ENCODE measurements at regions not wholly inside any gene's neighbourhood (a gene's known extent, or its start where the extent isn't known, plus 50 kb on each side); places are given as distances from the start of the nearest gene placed in this dataset.

DNA sequence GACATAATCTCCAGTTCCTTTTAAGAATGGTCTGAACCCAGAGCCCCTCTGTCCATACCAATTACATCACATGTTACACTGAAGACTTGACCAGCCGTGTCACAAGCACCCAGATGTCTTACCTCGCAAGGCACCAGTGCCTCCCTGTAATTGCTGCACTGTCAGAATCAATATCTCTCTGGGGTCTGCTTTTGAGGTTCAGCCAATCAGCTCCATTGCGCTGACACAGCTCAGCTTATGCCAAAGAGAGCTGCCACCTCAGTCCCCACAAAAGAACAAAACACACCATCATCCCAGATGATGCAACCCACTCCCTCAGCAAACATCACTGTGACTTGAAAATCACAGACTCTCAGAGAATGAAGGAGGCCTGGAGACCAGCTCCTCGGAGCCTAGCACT, 82.5 kb upstream of the SORBS2 start:
- FAIRE-seq (no peak), DNase-seq (ENCODE audit: low read depth in 1 of 2, low spot score in 2 of 2) (no peak)
- no peak overlapping the region for H4K8ac ChIP-seq (ENCODE audit: extremely low read depth, insufficient read depth, low read length)
- no peak overlapping the region for H3K56ac ChIP-seq (replicated peaks; ENCODE audit: insufficient read length, low read depth, low read length)
- no peaks in the 10 kb centered on the region for H3K23me2 ChIP-seq (ENCODE audit: low read depth, low read length)
- TF ChIP-seq CBX8 (IDR thresholded peaks at IDR 0.05; ENCODE audit: borderline replicate concordance, low read depth, low read length) (no peak), POLR2AphosphoS5 (IDR thresholded peaks at IDR 0.05; ENCODE audit: low read depth, low read length) (no peak), ZNF274 (IDR thresholded peaks at IDR 0.05; ENCODE audit: borderline replicate concordance, extremely low read depth, low read length) (no peak), TBP (IDR thresholded peaks at IDR 0.05; ENCODE audit: low read depth, low read length) (no peak), NANOG (IDR thresholded peaks at IDR 0.05; ENCODE audit: insufficient read depth, low read depth, low read length, poor library complexity, severe bottlenecking) (no peak), BACH1 (IDR thresholded peaks at IDR 0.05; ENCODE audit: low read length) (no peak), ASH2L (IDR thresholded peaks at IDR 0.05; ENCODE audit: low read length) (no peak), HDAC6 (IDR thresholded peaks at IDR 0.05; ENCODE audit: low read depth, low read length) (no peak)
- TF ChIP-seq, protein P1, sequence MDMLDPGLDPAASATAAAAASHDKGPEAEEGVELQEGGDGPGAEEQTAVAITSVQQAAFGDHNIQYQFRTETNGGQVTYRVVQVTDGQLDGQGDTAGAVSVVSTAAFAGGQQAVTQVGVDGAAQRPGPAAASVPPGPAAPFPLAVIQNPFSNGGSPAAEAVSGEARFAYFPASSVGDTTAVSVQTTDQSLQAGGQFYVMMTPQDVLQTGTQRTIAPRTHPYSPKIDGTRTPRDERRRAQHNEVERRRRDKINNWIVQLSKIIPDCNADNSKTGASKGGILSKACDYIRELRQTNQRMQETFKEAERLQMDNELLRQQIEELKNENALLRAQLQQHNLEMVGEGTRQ (IDR thresholded peaks at IDR 0.05; ENCODE audit: low read length): no peak
- peak overlapping the region; percentile 18; the same call in 1 of the 2 replicates for H2BK12ac ChIP-seq (ENCODE audit: low read depth, low read length)
- H3K79me1 ChIP-seq (ENCODE audit: low read depth, low read length): no peaks in the 10 kb centered on the region
- H2BK5ac ChIP-seq (ENCODE audit: low read depth, low read length): no peak overlapping the region; the same call in 1 of the 2 replicates
- no peak overlapping the region for H3K23ac ChIP-seq (ENCODE audit: insufficient read length)
- 0 out of 2 replicates have a peak overlapping the region, but pooled peaks have one; percentile 43 for H2BK20ac ChIP-seq (ENCODE audit: low read length)
- ChIA-PET POLR2A (ENCODE audit: partially characterized antibody) (no interaction called here), CTCF (ENCODE audit: partially characterized antibody) (no interaction called here)
- no peak overlapping the region for H2AFZ ChIP-seq (ENCODE audit: low read length)
- H2BK120ac ChIP-seq (replicated peaks; ENCODE audit: low read depth, low read length): no peak overlapping the region
- H4K5ac ChIP-seq (ENCODE audit: insufficient read length, low read depth, low read length): no peak overlapping the region
- no peaks in the 10 kb centered on the region for H3K36me3 ChIP-seq (ENCODE audit: control insufficient read depth in 2 of 4, insufficient read depth in 4 of 4, low read length in 3 of 4)
- no peaks in the 10 kb centered on the region for H3K27me3 ChIP-seq (replicated peaks in 1 of 4; ENCODE audit: control insufficient read depth in 3 of 4, extremely low read depth in 1 of 4, insufficient read depth in 3 of 4, low read length in 3 of 4)
- no peak overlapping the region for H2AK5ac ChIP-seq (ENCODE audit: low read depth, low read length)
- H3K4me3 ChIP-seq (ENCODE audit: extremely low read depth in 1 of 4, insufficient read depth in 2 of 4, low read depth in 3 of 4, low read length in 4 of 4): no peak overlapping the region
- no peak overlapping the region for H3K14ac ChIP-seq (ENCODE audit: insufficient read length)
- H2BK15ac ChIP-seq (ENCODE audit: low read length): no peak overlapping the region
- H3K4me2 ChIP-seq (ENCODE audit: insufficient read depth in 1 of 2, low read depth in 2 of 2, low read length in 2 of 2): no peak overlapping the region
- H3K18ac ChIP-seq (ENCODE audit: extremely low read depth, low read length): no peak overlapping the region
- H3K9ac ChIP-seq (replicated peaks in 1 of 4; ENCODE audit: extremely low read depth in 1 of 4, low read depth in 3 of 4, low read length in 3 of 4): no peak overlapping the region
- 88% methylated on average over 4 of the region's 4 CpGs; no CpG with 5 or more reads in 1 of the 2 experiments for WGBS, 2 experiments (ENCODE audit: extremely low coverage in 1 of 2, insufficient coverage in 1 of 2, insufficient read length in 1 of 2, insufficient replicate concordance in 2 of 2, low coverage in 1 of 2, low lambda C conversion rate in 2 of 2, missing lambda C conversion rate in 1 of 2)
- H3K9me3 ChIP-seq (ENCODE audit: insufficient read depth in 2 of 2, low read depth in 1 of 2, low read length in 1 of 2): peaks cover 7 to 8% of the 10 kb centered on the region in 2 experiments; a peak in 3 of 4 replicates
- H3K4me1 ChIP-seq (replicated peaks in 1 of 4; ENCODE audit: control insufficient read depth in 3 of 4, insufficient read depth in 4 of 4, low read length in 3 of 4): no peaks in the 10 kb centered on the region; a peak in 1 of 7 replicates
- H3K27ac ChIP-seq (ENCODE audit: low read depth, low read length): no peak overlapping the region
- H4K20me1 ChIP-seq (replicated peaks in 1 of 2; ENCODE audit: control insufficient read depth in 1 of 2, insufficient read depth in 2 of 2, low read length in 2 of 2): no peaks in the 10 kb centered on the region
- H4K91ac ChIP-seq (replicated peaks; ENCODE audit: insufficient read length, low read length): no peak overlapping the region
- H3K4ac ChIP-seq (replicated peaks; ENCODE audit: insufficient read length, low read depth, low read length): no peak overlapping the region
- no peaks in the 10 kb centered on the region for H3K79me2 ChIP-seq (ENCODE audit: control insufficient read depth in 1 of 2, insufficient read depth in 2 of 2, low read length in 2 of 2)

Data from H1 (cell line).